GM18907 (cell line): ENCODE measurements at regions not wholly inside any gene's neighbourhood (a gene's known extent, or its start where the extent isn't known, plus 50 kb on each side); places are given as distances from the start of the nearest gene placed in this dataset.
"Not testable (repeated sequence)": the region's sequence is repeated elsewhere in the genome, so short reads cannot be mapped to it uniquely, and the experiment has no call there.

Experiments used
- ATAC-seq: cut with Tn5 transposase; IDR thresholded peaks from one replicate; pipeline ENCODE4 v1.9.1; 2021; ENCODE audit warnings: mild to moderate bottlenecking, moderate library complexity; ENCODE audit not compliant: unreplicated experiment

GRCh38 chr16:59385959-59386358, 651.8 kb upstream of the GOT2 start:
- ATAC-seq: no peak

- ATAC-seq: no peak
Observed at GRCh38 chr16:59385491-59385890, 651.4 kb upstream of the GOT2 start.

- no peak for ATAC-seq
Observed at GRCh38 chr16:59373632-59374031, 639.5 kb upstream of the GOT2 start.

GRCh38 chr16:59370717-59371116, 636.6 kb upstream of the GOT2 start:
- ATAC-seq: no peak

GRCh38 chr16:59369523-59369922, 635.4 kb upstream of the GOT2 start:
- no peak for ATAC-seq

GRCh38 chr16:59368586-59368985, 634.5 kb upstream of the GOT2 start:
- ATAC-seq: no peak

- ATAC-seq: no peak
Observed at GRCh38 chr16:59356709-59357108, 622.6 kb upstream of the GOT2 start.

- ATAC-seq: no peak
Observed at GRCh38 chr16:59356144-59356543, 622.0 kb upstream of the GOT2 start.

GRCh38 chr16:59355704-59356103, 621.6 kb upstream of the GOT2 start:
- ATAC-seq: no peak

GRCh38 chr16:59351305-59351903, 617.3 kb upstream of the GOT2 start:
- ATAC-seq: no peak

GRCh38 chr16:59350670-59351069, 616.6 kb upstream of the GOT2 start:
- no peak for ATAC-seq

- no peak for ATAC-seq
Observed at GRCh38 chr16:59342669-59343068, 608.6 kb upstream of the GOT2 start.

GRCh38 chr16:59341368-59341767, 607.3 kb upstream of the GOT2 start:
- no peak for ATAC-seq

- ATAC-seq: no peak
Observed at GRCh38 chr16:59339871-59340270, 605.8 kb upstream of the GOT2 start.

GRCh38 chr16:59336136-59336695, 602.1 kb upstream of the GOT2 start:
- no peak for ATAC-seq

- ATAC-seq: not testable (repeated sequence)
Observed at GRCh38 chr16:59331708-59332107, 597.6 kb upstream of the GOT2 start.

GRCh38 chr16:59330019-59330670, 596.0 kb upstream of the GOT2 start:
- no peak for ATAC-seq

- ATAC-seq: no peak
Observed at GRCh38 chr16:59328961-59329360, 594.8 kb upstream of the GOT2 start.

GRCh38 chr16:59327894-59328293, 593.8 kb upstream of the GOT2 start:
- no peak for ATAC-seq

GRCh38 chr16:59326955-59327354, 592.8 kb upstream of the GOT2 start:
- ATAC-seq: no peak

- no peak for ATAC-seq
Observed at GRCh38 chr16:59324462-59324861, 590.3 kb upstream of the GOT2 start.

- ATAC-seq: no peak
Observed at GRCh38 chr16:59320657-59321056, 586.5 kb upstream of the GOT2 start.

- no peak for ATAC-seq
Observed at GRCh38 chr16:59319871-59320270, 585.8 kb upstream of the GOT2 start.
